Liver (tissue), 8 donors: ENCODE measurements at regions not wholly inside any gene's neighbourhood (a gene's known extent, or its start where the extent isn't known, plus 50 kb on each side); places are given as distances from the start of the nearest gene placed in this dataset.

Experiments used
- DNase-seq: peaks from one replicate; pipeline ENCODE4 v3.0.0-alpha.2; 2017; ENCODE audit warnings: low spot score
- H3K27ac ChIP-seq, 2 donors: one replicate each; pipeline ENCODE4 v1.7.0; 2013; ENCODE audit warnings: inconsistent platforms in 2 of 2, low read length in 2 of 2, control low read depth in 1 of 2, low read depth in 1 of 2, mild to moderate bottlenecking in 1 of 2
- H3K27me3 ChIP-seq, 4 donors: one replicate each; pipeline versions ENCODE4 v1.6.1 to v1.7.0; 2013; ENCODE audit warnings: low read length in 3 of 4, inconsistent platforms in 1 of 4, mild to moderate bottlenecking in 1 of 4, moderate library complexity in 1 of 4; ENCODE audit not compliant: control insufficient read depth in 4 of 4, insufficient read depth in 4 of 4
- H3K36me3 ChIP-seq, 4 donors: one replicate each; pipeline versions ENCODE4 v1.6.1 to v1.7.0; 2013; ENCODE audit warnings: low read length in 3 of 4, mild to moderate bottlenecking in 3 of 4, low read depth in 1 of 4, moderate library complexity in 1 of 4; ENCODE audit not compliant: control insufficient read depth in 4 of 4, insufficient read depth in 3 of 4
- H3K4me1 ChIP-seq, 4 donors: one replicate each; pipeline versions ENCODE4 v1.6.1 to v1.7.0; 2013; ENCODE audit warnings: low read length in 3 of 4, mild to moderate bottlenecking in 3 of 4, moderate library complexity in 1 of 4; ENCODE audit not compliant: control insufficient read depth in 4 of 4, insufficient read depth in 4 of 4
- H3K4me3 ChIP-seq, 3 donors: one replicate each; pipeline versions ENCODE4 v1.6.1 to v1.7.0; 2013; ENCODE audit warnings: low read length in 3 of 3, control low read depth in 1 of 3, low read depth in 1 of 3, mild to moderate bottlenecking in 1 of 3
- H3K9ac ChIP-seq, 2 donors: one replicate each; pipeline ENCODE4 v1.7.0; 2013; ENCODE audit warnings: low read length in 2 of 2, mild to moderate bottlenecking in 2 of 2, moderate library complexity in 2 of 2, control low read depth in 1 of 2, low read depth in 1 of 2
- H3K9me3 ChIP-seq, 4 donors: one replicate each; pipeline versions ENCODE4 v1.6.1 to v1.7.0; 2013; ENCODE audit warnings: low read length in 3 of 4; ENCODE audit not compliant: control insufficient read depth in 4 of 4
- EGR1 ChIP-seq, 2 donors: IDR thresholded peaks; 2 replicates each; pipeline ENCODE4 v1.6.1; 2016 to 2018; ENCODE audit warnings: antibody characterized with exemption in 2 of 2, low read depth in 2 of 2
- FOXA1 ChIP-seq: IDR thresholded peaks from 2 replicates; pipeline ENCODE4 v1.6.1; 2016; ENCODE audit warnings: antibody characterized with exemption
- FOXA2 ChIP-seq: IDR thresholded peaks from 2 replicates; pipeline ENCODE4 v1.6.1; 2016; ENCODE audit warnings: antibody characterized with exemption
- GABPA ChIP-seq, 2 donors: IDR thresholded peaks in 1 of 2; conservative IDR thresholded peaks in 1 of 2; 2 replicates each; pipeline ENCODE4 v1.6.1; 2016; ENCODE audit warnings: antibody characterized with exemption in 2 of 2, mild to moderate bottlenecking in 1 of 2, moderate library complexity in 1 of 2
- HNF4A ChIP-seq, 2 donors: conservative IDR thresholded peaks; 2 replicates each; pipeline ENCODE4 v1.6.1; 2016; ENCODE audit warnings: antibody characterized with exemption in 2 of 2, mild to moderate bottlenecking in 2 of 2
- HNF4G ChIP-seq: IDR thresholded peaks from 2 replicates; pipeline ENCODE4 v1.6.1; 2016; ENCODE audit warnings: antibody characterized with exemption
- JUND ChIP-seq, 2 donors: IDR thresholded peaks; 2 replicates each; pipeline ENCODE4 v1.6.1; 2016; ENCODE audit warnings: antibody characterized with exemption in 2 of 2
- NR2F2 ChIP-seq: IDR thresholded peaks from 2 replicates; pipeline ENCODE4 v1.6.1; 2016; ENCODE audit warnings: antibody characterized with exemption
- RAD21 ChIP-seq, 2 donors: IDR thresholded peaks; 2 replicates each; pipeline ENCODE4 v1.6.1; 2016; ENCODE audit warnings: antibody characterized with exemption in 2 of 2, mild to moderate bottlenecking in 2 of 2
- TAF1 ChIP-seq: conservative IDR thresholded peaks from 2 replicates; pipeline ENCODE4 v1.6.1; 2016; ENCODE audit warnings: antibody characterized with exemption, mild to moderate bottlenecking
- WGBS: extraction: QIAGEN DNeasy Blood & Tissue Kit; methylation state at CpG from one replicate; pipeline ENCODE4 v1.1.7; 2013; 5-methylcytosine and 5-hydroxymethylcytosine counted together
- TF ChIP-seq, protein P1 (sequence below): IDR thresholded peaks from 2 replicates; pipeline ENCODE4 v1.6.1; 2016; ENCODE audit warnings: antibody characterized with exemption
- TF ChIP-seq, protein P2 (sequence below): fragments of 150-350 bp; IDR thresholded peaks from 2 replicates; pipeline ENCODE4 v1.5.1; 2017; ENCODE audit warnings: improper control_type of control experiment, low read depth, low read length; ENCODE audit not compliant: missing input control
- TF ChIP-seq, protein P3 (sequence below): IDR thresholded peaks from 2 replicates; pipeline ENCODE4 v1.6.1; 2016; ENCODE audit warnings: antibody characterized with exemption
- TF ChIP-seq, protein P4 (sequence below): IDR thresholded peaks from 2 replicates; pipeline ENCODE4 v1.6.1; 2016; ENCODE audit warnings: antibody characterized with exemption, mild to moderate bottlenecking
- TF ChIP-seq, protein P5 (sequence below): IDR thresholded peaks from 2 replicates; pipeline ENCODE4 v1.6.1; 2016; ENCODE audit warnings: antibody characterized with exemption
- donor health status: healthy.
- donor health status: healthy.
- donor health status: healthy.
- donor health status: healthy.
- donor health status: healthy.

DNA sequence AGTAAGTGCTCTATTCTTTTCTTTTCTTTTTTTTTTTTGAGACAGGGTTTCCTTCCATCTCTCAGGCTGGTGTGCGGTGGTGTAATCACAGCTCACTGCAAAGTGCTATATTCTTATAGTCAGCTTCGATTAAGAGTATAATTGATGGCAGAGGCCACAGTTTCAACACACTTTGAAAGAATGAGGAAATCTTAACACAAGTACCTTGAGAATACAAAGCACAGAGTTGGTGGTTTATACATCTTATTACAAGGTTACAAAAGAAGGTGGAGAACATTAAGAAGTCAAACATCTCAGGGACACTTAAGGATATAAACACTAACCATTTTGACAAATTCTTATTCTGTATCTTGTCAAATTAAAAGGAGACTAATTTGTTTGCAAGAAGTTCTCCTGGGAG, 180.5 kb downstream of the SOD2 start:
- H3K27ac ChIP-seq: no peak overlapping the region
- no peak for TF ChIP-seq TAF1
- TF ChIP-seq HNF4G: no peak
- TF ChIP-seq FOXA2: no peak
- TF ChIP-seq HNF4A (conservative IDR thresholded peaks at IDR 0.05): no peak
- TF ChIP-seq, protein P1, sequence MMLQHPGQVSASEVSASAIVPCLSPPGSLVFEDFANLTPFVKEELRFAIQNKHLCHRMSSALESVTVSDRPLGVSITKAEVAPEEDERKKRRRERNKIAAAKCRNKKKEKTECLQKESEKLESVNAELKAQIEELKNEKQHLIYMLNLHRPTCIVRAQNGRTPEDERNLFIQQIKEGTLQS: no peak
- H3K27me3 ChIP-seq: peaks cover 0 to 3% (median 0%) of the 10 kb centered on the region in 4 donors
- H3K9ac ChIP-seq: no peak overlapping the region
- no peak overlapping the region for H3K4me3 ChIP-seq
- DNase-seq: no peak
- peaks cover 0 to 2% (median 0%) of the 10 kb centered on the region in 4 donors for H3K9me3 ChIP-seq
- H3K4me1 ChIP-seq: no peaks in the 10 kb centered on the region
- WGBS: 86% methylated on average over 2 of the region's 2 CpGs
- H3K36me3 ChIP-seq: no peaks in the 10 kb centered on the region

DNA sequence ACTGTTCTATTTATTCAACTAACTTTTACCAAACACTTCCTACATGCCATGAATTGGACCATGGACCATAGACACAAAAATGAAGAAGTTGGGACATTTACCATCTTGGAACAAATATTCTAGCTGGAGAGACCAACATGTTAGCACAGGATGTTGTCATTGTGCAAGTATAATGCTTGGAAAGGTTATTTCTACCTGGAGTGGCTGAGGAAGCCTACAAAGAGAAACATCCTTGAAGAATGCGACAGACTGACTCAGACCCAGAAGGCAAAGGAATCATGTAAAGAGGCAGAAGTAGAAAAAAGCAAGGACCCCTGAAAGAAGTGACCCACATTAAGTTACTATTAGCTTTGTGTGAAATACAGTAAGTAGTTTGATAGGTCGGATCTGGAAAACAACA, 180.9 kb downstream of the SOD2 start:
- Histone ChIP-seq H3K27ac (no peak overlapping the region), H3K27me3 (peaks cover 0 to 3% (median 0%) of the 10 kb centered on the region in 4 donors), H3K36me3 (no peaks in the 10 kb centered on the region), H3K9me3 (peaks cover 0 to 2% (median 0%) of the 10 kb centered on the region in 4 donors), H3K4me3 (no peak overlapping the region), H3K4me1 (no peaks in the 10 kb centered on the region), H3K9ac (no peak overlapping the region)
- DNase-seq: no peak
- 77% methylated on average over 2 of the region's 2 CpGs for WGBS
- TF ChIP-seq EGR1 (IDR thresholded peaks at IDR 0.05; ENCODE audit: low read depth in 2 of 2): no peak
- TF ChIP-seq GABPA (IDR thresholded peaks at IDR 0.05 in 1 of 2, conservative IDR thresholded peaks at IDR 0.05 in 1 of 2): no peak
- TF ChIP-seq, protein P2, sequence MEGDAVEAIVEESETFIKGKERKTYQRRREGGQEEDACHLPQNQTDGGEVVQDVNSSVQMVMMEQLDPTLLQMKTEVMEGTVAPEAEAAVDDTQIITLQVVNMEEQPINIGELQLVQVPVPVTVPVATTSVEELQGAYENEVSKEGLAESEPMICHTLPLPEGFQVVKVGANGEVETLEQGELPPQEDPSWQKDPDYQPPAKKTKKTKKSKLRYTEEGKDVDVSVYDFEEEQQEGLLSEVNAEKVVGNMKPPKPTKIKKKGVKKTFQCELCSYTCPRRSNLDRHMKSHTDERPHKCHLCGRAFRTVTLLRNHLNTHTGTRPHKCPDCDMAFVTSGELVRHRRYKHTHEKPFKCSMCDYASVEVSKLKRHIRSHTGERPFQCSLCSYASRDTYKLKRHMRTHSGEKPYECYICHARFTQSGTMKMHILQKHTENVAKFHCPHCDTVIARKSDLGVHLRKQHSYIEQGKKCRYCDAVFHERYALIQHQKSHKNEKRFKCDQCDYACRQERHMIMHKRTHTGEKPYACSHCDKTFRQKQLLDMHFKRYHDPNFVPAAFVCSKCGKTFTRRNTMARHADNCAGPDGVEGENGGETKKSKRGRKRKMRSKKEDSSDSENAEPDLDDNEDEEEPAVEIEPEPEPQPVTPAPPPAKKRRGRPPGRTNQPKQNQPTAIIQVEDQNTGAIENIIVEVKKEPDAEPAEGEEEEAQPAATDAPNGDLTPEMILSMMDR: no peak
- TF ChIP-seq, protein P1: no peak
- TF ChIP-seq, protein P3, sequence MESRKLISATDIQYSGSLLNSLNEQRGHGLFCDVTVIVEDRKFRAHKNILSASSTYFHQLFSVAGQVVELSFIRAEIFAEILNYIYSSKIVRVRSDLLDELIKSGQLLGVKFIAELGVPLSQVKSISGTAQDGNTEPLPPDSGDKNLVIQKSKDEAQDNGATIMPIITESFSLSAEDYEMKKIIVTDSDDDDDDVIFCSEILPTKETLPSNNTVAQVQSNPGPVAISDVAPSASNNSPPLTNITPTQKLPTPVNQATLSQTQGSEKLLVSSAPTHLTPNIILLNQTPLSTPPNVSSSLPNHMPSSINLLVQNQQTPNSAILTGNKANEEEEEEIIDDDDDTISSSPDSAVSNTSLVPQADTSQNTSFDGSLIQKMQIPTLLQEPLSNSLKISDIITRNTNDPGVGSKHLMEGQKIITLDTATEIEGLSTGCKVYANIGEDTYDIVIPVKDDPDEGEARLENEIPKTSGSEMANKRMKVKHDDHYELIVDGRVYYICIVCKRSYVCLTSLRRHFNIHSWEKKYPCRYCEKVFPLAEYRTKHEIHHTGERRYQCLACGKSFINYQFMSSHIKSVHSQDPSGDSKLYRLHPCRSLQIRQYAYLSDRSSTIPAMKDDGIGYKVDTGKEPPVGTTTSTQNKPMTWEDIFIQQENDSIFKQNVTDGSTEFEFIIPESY: no peak
- TF ChIP-seq, protein P4, sequence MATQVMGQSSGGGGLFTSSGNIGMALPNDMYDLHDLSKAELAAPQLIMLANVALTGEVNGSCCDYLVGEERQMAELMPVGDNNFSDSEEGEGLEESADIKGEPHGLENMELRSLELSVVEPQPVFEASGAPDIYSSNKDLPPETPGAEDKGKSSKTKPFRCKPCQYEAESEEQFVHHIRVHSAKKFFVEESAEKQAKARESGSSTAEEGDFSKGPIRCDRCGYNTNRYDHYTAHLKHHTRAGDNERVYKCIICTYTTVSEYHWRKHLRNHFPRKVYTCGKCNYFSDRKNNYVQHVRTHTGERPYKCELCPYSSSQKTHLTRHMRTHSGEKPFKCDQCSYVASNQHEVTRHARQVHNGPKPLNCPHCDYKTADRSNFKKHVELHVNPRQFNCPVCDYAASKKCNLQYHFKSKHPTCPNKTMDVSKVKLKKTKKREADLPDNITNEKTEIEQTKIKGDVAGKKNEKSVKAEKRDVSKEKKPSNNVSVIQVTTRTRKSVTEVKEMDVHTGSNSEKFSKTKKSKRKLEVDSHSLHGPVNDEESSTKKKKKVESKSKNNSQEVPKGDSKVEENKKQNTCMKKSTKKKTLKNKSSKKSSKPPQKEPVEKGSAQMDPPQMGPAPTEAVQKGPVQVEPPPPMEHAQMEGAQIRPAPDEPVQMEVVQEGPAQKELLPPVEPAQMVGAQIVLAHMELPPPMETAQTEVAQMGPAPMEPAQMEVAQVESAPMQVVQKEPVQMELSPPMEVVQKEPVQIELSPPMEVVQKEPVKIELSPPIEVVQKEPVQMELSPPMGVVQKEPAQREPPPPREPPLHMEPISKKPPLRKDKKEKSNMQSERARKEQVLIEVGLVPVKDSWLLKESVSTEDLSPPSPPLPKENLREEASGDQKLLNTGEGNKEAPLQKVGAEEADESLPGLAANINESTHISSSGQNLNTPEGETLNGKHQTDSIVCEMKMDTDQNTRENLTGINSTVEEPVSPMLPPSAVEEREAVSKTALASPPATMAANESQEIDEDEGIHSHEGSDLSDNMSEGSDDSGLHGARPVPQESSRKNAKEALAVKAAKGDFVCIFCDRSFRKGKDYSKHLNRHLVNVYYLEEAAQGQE: no peak
- TF ChIP-seq NR2F2: no peak
- no peak for TF ChIP-seq HNF4A (conservative IDR thresholded peaks at IDR 0.05)
- no peak for TF ChIP-seq JUND (IDR thresholded peaks at IDR 0.05)
- TF ChIP-seq, protein P5, sequence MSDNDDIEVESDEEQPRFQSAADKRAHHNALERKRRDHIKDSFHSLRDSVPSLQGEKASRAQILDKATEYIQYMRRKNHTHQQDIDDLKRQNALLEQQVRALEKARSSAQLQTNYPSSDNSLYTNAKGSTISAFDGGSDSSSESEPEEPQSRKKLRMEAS: no peak
- TF ChIP-seq FOXA1: no peak
- TF ChIP-seq RAD21 (IDR thresholded peaks at IDR 0.05): no peak
